PC-3 (cell line): ENCODE measurements at regions not wholly inside any gene's neighbourhood (a gene's known extent, or its start where the extent isn't known, plus 50 kb on each side); places are given as distances from the start of the nearest gene placed in this dataset.

ENCODE experiments used
- EZH2 ChIP-seq: fragments of 300-600 bp; sonication (generic); IDR thresholded peaks from one replicate; pipeline ENCODE4 v1.6.1; 2017; ENCODE audit warnings: antibody characterized with exemption, mild to moderate bottlenecking, low read length; ENCODE audit not compliant: unreplicated experiment
- TF ChIP-seq, protein P1 (sequence below): fragments of 300-600 bp; sonication (generic); conservative IDR thresholded peaks from 2 replicates; pipeline ENCODE4 v1.5.1; 2017; ENCODE audit warnings: antibody characterized with exemption, low read depth, mild to moderate bottlenecking, low read length

GRCh38 chr6:84554706-84555105, 209.7 kb downstream of the TBX18 start:
- TF ChIP-seq, protein P1, sequence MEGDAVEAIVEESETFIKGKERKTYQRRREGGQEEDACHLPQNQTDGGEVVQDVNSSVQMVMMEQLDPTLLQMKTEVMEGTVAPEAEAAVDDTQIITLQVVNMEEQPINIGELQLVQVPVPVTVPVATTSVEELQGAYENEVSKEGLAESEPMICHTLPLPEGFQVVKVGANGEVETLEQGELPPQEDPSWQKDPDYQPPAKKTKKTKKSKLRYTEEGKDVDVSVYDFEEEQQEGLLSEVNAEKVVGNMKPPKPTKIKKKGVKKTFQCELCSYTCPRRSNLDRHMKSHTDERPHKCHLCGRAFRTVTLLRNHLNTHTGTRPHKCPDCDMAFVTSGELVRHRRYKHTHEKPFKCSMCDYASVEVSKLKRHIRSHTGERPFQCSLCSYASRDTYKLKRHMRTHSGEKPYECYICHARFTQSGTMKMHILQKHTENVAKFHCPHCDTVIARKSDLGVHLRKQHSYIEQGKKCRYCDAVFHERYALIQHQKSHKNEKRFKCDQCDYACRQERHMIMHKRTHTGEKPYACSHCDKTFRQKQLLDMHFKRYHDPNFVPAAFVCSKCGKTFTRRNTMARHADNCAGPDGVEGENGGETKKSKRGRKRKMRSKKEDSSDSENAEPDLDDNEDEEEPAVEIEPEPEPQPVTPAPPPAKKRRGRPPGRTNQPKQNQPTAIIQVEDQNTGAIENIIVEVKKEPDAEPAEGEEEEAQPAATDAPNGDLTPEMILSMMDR, result no peak
- no peak for TF ChIP-seq EZH2
